Right renal cortex interstitium (tissue), 3 donors: ENCODE measurements at regions not wholly inside any gene's neighbourhood (a gene's known extent, or its start where the extent isn't known, plus 50 kb on each side); places are given as distances from the start of the nearest gene placed in this dataset.

ENCODE experiments used
- DNase-seq, 3 donors: peaks; one replicate each; pipeline ENCODE4 v3.0.0-alpha.2; 2013; ENCODE audit warnings: low read depth in 3 of 3, low spot score in 2 of 3

- DNase-seq: no peak
Observed at GRCh38 chr1:87265786-87266185, 62.9 kb upstream of the LMO4 start.

GRCh38 chr1:87268111-87268510 lies 60.6 kb upstream of the LMO4 start:
- no peak for DNase-seq

- DNase-seq: no peak
Observed at GRCh38 chr1:87269921-87270320, 58.8 kb upstream of the LMO4 start.

GRCh38 chr1:87273291-87273690 lies 55.4 kb upstream of the LMO4 start:
- DNase-seq: no peak

- DNase-seq: no peak
Observed at GRCh38 chr1:87274851-87275250, 53.8 kb upstream of the LMO4 start.

GRCh38 chr1:87278825-87279535 lies 49.7 kb upstream of the LMO4 start:
- no peak for DNase-seq
